ENCODE measurements at regions not wholly inside any gene's neighbourhood (a gene's known extent, or its start where the extent isn't known, plus 50 kb on each side); places are given as distances from the start of the nearest gene placed in this dataset.

- TF ChIP-seq CTCF (IDR thresholded peaks at IDR 0.05) (no peak), POLR2A (IDR thresholded peaks at IDR 0.05) (no peak), EP300 (IDR thresholded peaks at IDR 0.05; ENCODE audit: low read depth) (no peak)
Observed at GRCh38 chr16:9549487-9549886, 458.0 kb downstream of the HAPSTR1 start.
